ENCODE measurements at regions not wholly inside any gene's neighbourhood (a gene's known extent, or its start where the extent isn't known, plus 50 kb on each side); places are given as distances from the start of the nearest gene placed in this dataset.

GRCh38 chr16:48870141-48870540, 260.2 kb upstream of the N4BP1 start:
- no peak for ATAC-seq (ENCODE audit: low FRiP score)
- no peak for DNase-seq (ENCODE audit: low spot score)
- no peak for TF ChIP-seq CTCF (IDR thresholded peaks at IDR 0.05)

GRCh38 chr16:48865520-48865919, 255.5 kb upstream of the N4BP1 start:
- ATAC-seq (ENCODE audit: low FRiP score) (no peak), DNase-seq (ENCODE audit: low spot score) (no peak)
- TF ChIP-seq CTCF (IDR thresholded peaks at IDR 0.05): no peak

- TF ChIP-seq CTCF (IDR thresholded peaks at IDR 0.05): no peak
- no peak for ATAC-seq (ENCODE audit: low FRiP score)
- DNase-seq (ENCODE audit: low spot score): no peak
Observed at GRCh38 chr16:48864055-48864454, 254.1 kb upstream of the N4BP1 start.

GRCh38 chr16:48862087-48862532, 252.1 kb upstream of the N4BP1 start:
- TF ChIP-seq CTCF (IDR thresholded peaks at IDR 0.05): no peak
- no peak for ATAC-seq (ENCODE audit: low FRiP score)
- DNase-seq (ENCODE audit: low spot score): no peak

- no peak for TF ChIP-seq CTCF (IDR thresholded peaks at IDR 0.05)
- ATAC-seq (ENCODE audit: low FRiP score) (no peak), DNase-seq (ENCODE audit: low spot score) (no peak)
Observed at GRCh38 chr16:48860341-48860740, 250.4 kb upstream of the N4BP1 start.

- no peak for TF ChIP-seq CTCF (IDR thresholded peaks at IDR 0.05)
- DNase-seq (ENCODE audit: low spot score) (no peak), ATAC-seq (ENCODE audit: low FRiP score) (no peak)
Observed at GRCh38 chr16:48852951-48853350, 243.0 kb upstream of the N4BP1 start.

GRCh38 chr16:48852458-48852857, 242.5 kb upstream of the N4BP1 start:
- ATAC-seq (ENCODE audit: low FRiP score): no peak
- TF ChIP-seq CTCF (IDR thresholded peaks at IDR 0.05): no peak
- no peak for DNase-seq (ENCODE audit: low spot score)

Data from omental fat pad (tissue), 3 donors.